T-helper 17 cell (primary cell): ENCODE measurements at regions not wholly inside any gene's neighbourhood (a gene's known extent, or its start where the extent isn't known, plus 50 kb on each side); places are given as distances from the start of the nearest gene placed in this dataset.
"Not testable (repeated sequence)": the region's sequence is repeated elsewhere in the genome, so short reads cannot be mapped to it uniquely, and the experiment has no call there.

ENCODE experiments used
- ATAC-seq: fragments of 150-1000 bp; cut with Tn5 transposase; 2 replicates; pipeline ENCODE4 v1.10.0; 2021; ENCODE audit warnings: mild to moderate bottlenecking, moderate library complexity
- DNase-seq, 3 donors: peaks; one replicate each; pipeline versions ENCODE4 v3.0.0 to v3.0.0-alpha.2; 2020 to 2021
- H3K9me3 ChIP-seq: one replicate; pipeline ENCODE4 v1.7.0; 2013; ENCODE audit warnings: low read length, mild to moderate bottlenecking; ENCODE audit not compliant: control insufficient read depth, poor library complexity, severe bottlenecking
- H3K27ac Mint-ChIP-seq: one replicate; pipeline ENCODE4 v1.8.0; 2022; ENCODE audit warnings: mild to moderate bottlenecking, moderate library complexity, mixed read lengths
- H3K27me3 Mint-ChIP-seq: one replicate; pipeline ENCODE4 v1.8.0; 2022; ENCODE audit warnings: mixed read lengths
- H3K36me3 Mint-ChIP-seq: one replicate; pipeline ENCODE4 v1.8.0; 2022; ENCODE audit warnings: low read depth, mixed read lengths
- H3K4me1 Mint-ChIP-seq: one replicate; pipeline ENCODE4 v1.8.0; 2022; ENCODE audit warnings: mild to moderate bottlenecking, mixed read lengths
- H3K4me3 Mint-ChIP-seq: one replicate; pipeline ENCODE4 v1.8.0; 2022; ENCODE audit warnings: mild to moderate bottlenecking, moderate library complexity, mixed read lengths

DNA sequence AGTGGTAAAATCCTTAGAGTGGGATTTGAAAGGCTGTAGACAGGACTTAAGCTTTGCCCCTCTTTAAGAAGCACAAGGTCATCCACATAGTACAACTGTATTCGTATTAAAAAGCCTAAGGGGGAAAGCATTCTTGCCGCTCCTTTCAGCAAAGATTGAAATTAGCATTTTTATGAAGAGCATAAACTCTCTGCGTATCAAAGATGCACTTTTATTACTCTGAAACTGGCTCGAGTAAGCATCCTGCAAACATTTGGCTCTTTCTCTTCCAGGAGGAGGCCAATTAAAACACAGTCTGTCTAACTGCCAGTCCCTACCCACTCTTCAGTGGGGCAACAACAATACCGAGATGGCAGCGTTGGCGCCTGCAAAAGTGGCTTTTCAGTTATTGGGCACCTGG, 192.5 kb upstream of the TPRG1 start:
- Mint-ChIP-seq H3K36me3 (no peaks in the 10 kb centered on the region), H3K4me3 (no peak overlapping the region), H3K27me3 (peaks cover 3% of the 10 kb centered on the region), H3K27ac (no peak overlapping the region), H3K4me1 (peaks cover 12% of the 10 kb centered on the region)
- no peaks in the 10 kb centered on the region for H3K9me3 ChIP-seq
- ATAC-seq (no peak), DNase-seq (no peak)

DNA sequence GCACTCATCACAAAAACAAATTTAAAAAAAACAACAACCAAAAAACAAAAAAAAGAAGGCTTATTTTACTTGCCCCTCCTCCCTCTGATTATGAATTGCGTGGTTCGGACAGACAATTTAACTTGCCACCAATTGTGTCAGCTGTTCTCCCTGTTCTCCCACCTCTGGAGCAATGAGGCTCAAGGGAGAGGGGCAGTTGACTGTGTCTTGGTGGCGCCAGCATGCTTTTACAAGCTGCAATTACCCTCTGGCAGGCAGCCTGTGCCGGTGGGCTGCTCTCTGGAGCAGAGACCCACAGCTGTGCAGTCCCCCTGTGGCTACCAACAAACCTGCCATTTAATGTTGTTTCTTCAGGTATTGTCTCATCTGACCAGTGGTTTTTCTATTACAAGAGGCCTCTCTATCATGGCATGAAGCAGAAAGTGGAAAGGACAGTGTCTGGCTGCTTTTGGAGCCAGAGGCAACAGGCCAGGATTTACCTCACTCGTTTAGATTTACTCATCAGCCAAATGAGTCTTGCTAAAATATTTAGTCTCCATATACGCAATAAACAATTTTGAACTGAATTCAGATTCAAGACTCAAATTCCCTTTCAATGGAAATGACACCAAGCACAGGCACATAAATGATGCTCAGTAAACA, 192.0 kb upstream of the TPRG1 start:
- H3K27ac Mint-ChIP-seq, result no peak overlapping the region
- no peak overlapping the region for H3K4me3 Mint-ChIP-seq
- H3K27me3 Mint-ChIP-seq, result no peaks in the 10 kb centered on the region
- H3K4me1 Mint-ChIP-seq, result peaks cover 8% of the 10 kb centered on the region
- H3K9me3 ChIP-seq, result no peaks in the 10 kb centered on the region
- ATAC-seq (no peak), DNase-seq (no peak)
- H3K36me3 Mint-ChIP-seq, result no peaks in the 10 kb centered on the region

DNA sequence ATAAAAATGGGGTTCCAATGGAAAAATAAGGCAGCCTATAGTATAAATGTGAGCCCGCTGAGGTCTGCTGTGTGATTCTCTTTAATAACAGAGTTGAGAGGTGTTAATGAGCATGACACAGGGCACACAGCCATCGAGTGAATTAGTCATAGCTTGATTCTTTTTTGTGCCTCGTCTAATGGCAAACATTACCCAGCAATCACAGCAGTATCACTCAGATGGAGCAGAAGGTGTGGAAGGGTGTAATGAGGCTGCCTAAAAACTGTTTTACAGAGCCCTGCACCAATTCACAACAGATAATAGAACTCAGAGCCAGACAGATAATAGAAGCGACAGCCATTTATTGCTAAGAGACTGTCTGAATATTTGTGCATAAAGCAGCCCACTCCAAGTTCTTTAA, 178.6 kb upstream of the TPRG1 start:
- peaks cover 2% of the 10 kb centered on the region for H3K36me3 Mint-ChIP-seq
- DNase-seq (no peak), ATAC-seq (no peak)
- H3K9me3 ChIP-seq, result no peaks in the 10 kb centered on the region
- no peak overlapping the region for H3K4me3 Mint-ChIP-seq
- peaks cover 12% of the 10 kb centered on the region for H3K27me3 Mint-ChIP-seq
- no peak overlapping the region for H3K27ac Mint-ChIP-seq
- no peaks in the 10 kb centered on the region for H3K4me1 Mint-ChIP-seq

DNA sequence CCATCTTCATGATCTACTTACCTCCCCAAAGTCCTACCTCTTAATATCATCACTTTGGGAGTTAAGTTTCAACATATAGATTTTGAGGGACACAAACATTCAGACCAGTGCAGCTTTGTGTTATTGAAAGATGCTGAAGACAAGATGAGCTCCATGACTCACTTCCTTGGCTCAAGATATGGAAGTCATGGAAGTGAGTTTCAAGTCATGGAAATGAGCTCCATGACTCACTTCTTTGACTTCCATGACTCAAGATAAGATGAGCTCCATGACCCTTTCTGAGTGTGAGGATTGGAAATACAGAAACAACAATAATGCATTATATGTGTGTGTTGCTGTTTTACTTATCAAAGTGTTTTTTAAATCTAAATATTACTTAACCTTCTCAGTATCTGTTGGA, 170.2 kb upstream of the TPRG1 start:
- Mint-ChIP-seq H3K27ac (no peak overlapping the region), H3K36me3 (peaks cover 2% of the 10 kb centered on the region), H3K27me3 (peaks cover 11% of the 10 kb centered on the region), H3K4me3 (no peak overlapping the region), H3K4me1 (no peaks in the 10 kb centered on the region)
- DNase-seq (no peak), ATAC-seq (no peak)
- no peaks in the 10 kb centered on the region for H3K9me3 ChIP-seq

DNA sequence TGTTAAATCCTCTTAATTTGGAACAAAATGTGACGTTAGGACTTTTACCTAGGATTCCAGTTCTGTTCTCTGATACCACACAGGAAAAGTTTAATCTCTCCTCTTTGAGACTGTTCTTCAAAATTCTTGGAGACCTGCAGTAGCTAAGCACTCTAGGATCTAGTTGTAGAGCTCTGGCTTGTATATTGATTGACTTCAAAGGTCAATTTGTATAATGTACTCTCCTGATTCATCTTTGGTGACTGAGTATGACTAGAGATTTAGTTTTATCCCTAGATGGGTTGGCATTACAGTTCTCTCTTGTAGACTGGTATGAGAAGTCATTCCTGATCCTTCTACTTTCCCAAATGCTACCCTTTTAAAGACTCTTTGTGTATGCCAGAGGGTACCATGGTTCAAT, 168.4 kb upstream of the TPRG1 start:
- ATAC-seq (no peak), DNase-seq (no peak)
- H3K27ac Mint-ChIP-seq, result no peak overlapping the region
- H3K4me1 Mint-ChIP-seq, result no peaks in the 10 kb centered on the region
- no peaks in the 10 kb centered on the region for H3K9me3 ChIP-seq
- H3K27me3 Mint-ChIP-seq, result peaks cover 11% of the 10 kb centered on the region
- no peak overlapping the region for H3K4me3 Mint-ChIP-seq
- peaks cover 2% of the 10 kb centered on the region for H3K36me3 Mint-ChIP-seq

DNA sequence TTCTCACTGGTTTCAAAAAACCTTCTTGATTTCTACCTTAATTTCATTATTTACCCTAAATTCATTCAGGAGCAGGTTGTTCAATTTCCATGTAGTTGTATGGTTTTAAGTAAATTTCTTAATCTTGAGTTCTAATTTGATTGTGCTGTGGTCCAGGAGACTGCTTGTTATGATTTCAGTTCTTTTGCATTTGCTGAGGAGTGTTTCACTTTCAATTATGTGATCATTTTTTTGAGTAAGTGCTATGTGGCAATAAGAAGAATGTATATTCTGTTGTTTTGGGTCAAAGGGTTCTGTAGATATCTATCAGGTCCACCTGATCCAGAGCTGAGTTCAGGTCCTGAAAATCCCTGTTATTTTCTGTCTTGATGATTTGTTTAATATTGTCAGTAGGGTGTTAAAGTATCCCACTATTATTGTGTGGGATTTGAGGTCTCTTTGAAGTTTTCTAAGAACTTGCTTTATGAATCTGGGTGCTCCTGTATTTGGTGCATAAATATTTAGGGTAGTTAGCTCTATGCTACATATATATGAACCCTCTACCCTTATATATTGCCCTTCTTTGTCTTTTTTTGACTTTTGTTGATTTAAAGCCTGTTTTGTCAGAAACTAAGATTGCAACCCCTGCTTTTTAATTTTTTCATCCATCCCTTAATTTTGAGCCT, 158.4 kb upstream of the TPRG1 start:
- Mint-ChIP-seq H3K4me1 (peaks cover 4% of the 10 kb centered on the region), H3K27me3 (no peaks in the 10 kb centered on the region), H3K4me3 (no peak overlapping the region), H3K36me3 (no peaks in the 10 kb centered on the region), H3K27ac (no peak overlapping the region)
- DNase-seq (no peak), ATAC-seq (no peak)
- no peaks in the 10 kb centered on the region for H3K9me3 ChIP-seq

DNA sequence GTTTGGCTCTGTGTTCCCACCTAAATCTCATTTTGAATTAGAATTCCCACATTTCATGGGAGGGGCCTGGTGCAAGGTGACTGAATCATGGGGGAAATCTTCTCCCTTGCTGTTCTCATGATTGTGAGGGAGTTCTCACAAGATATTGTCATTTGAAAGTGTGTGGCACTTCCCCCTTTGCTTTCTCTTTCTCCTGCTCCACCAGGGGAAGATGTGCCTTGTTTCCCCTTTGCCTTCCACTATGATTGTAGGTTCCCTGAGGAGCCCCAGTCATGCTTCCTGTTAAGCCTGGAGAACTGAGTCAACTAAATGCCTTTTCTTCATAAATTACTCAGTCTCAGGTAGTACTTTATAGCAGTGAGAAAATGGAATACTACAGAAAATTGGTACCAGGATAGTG, 157.2 kb upstream of the TPRG1 start:
- H3K27ac Mint-ChIP-seq, result no peak overlapping the region
- H3K27me3 Mint-ChIP-seq, result no peaks in the 10 kb centered on the region

DNA sequence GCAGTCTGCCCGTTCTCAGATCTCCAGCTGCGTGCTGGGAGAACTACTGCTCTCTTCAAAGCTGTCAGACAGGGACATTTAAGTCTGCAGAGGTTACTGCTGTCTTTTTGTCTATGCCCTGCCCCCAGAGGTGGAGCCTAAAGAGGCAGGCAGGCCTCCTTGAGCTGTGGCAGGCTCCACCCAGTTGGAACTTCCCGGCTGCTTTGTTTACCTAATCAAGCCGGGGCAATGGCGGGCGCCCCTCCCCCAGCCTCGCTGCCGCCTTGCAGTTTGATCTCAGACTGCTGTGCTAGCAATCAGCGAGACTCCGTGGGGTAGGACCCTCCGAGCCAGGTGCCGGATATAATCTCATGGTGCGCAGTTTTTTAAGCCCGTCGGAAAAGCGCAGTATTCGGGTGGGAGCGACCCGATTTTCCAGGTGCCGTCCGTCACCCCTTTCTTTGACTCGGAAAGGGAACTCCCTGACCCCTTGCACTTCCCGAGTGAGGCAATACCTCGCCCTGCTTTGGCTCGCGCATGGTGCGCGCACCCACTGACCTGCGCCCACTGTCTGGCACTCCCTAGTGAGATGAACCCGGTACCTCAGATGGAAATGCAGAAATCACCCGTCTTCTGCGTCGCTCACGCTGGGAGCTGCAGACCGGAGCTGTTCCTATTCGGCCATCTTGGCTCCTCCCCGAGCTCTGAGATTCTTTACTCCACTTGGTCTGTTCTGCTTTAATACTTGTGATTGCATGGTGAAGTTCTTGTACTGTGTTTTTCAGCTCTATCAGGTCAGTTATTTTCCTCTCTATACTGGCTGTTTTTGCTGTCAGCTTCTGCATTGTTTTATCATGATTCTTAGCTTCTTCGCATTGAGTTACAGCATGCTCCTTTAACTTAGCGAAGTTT, 148.9 kb upstream of the TPRG1 start:
- H3K27ac Mint-ChIP-seq, H3K36me3 Mint-ChIP-seq: not testable (repeated sequence)

More for the DNA sequence above, 157.2 kb upstream of the TPRG1 start:
- H3K36me3 Mint-ChIP-seq, result no peaks in the 10 kb centered on the region
- no peaks in the 10 kb centered on the region for H3K9me3 ChIP-seq
- H3K4me3 Mint-ChIP-seq, result no peak overlapping the region
- no peak for ATAC-seq
- H3K4me1 Mint-ChIP-seq, result peaks cover 4% of the 10 kb centered on the region
- no peak for DNase-seq

DNA sequence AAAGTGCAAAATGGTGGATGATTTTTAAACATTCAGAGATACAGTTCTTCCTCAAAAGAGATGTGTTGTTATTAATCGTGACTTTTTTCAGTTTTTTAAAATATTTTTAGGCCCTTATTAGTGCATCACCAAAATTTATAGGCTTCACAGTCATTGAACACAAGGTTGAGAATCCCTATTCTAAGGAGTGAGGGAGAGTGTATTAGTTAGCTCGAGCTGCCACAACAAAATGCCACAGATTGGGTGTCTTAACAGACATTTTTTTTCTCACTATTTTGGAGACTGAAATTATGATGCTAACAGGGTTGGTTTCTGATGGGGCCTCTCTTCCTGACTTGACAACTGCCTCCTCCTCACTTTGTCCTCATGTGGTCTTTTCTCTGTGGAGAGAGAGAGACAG, 145.9 kb upstream of the TPRG1 start:
- ATAC-seq (no peak), DNase-seq (no peak)
- Mint-ChIP-seq H3K36me3 (peaks cover 7% of the 10 kb centered on the region), H3K27ac (no peak overlapping the region), H3K4me3 (no peak overlapping the region), H3K4me1 (peaks cover 4% of the 10 kb centered on the region), H3K27me3 (peaks cover 30% of the 10 kb centered on the region)
- H3K9me3 ChIP-seq, result no peaks in the 10 kb centered on the region

More for the DNA sequence above, 148.9 kb upstream of the TPRG1 start:
- H3K4me3 Mint-ChIP-seq, DNase-seq, H3K4me1 Mint-ChIP-seq, H3K9me3 ChIP-seq, ATAC-seq: not testable (repeated sequence)
- H3K27me3 Mint-ChIP-seq, result peaks cover 20% of the 10 kb centered on the region

DNA sequence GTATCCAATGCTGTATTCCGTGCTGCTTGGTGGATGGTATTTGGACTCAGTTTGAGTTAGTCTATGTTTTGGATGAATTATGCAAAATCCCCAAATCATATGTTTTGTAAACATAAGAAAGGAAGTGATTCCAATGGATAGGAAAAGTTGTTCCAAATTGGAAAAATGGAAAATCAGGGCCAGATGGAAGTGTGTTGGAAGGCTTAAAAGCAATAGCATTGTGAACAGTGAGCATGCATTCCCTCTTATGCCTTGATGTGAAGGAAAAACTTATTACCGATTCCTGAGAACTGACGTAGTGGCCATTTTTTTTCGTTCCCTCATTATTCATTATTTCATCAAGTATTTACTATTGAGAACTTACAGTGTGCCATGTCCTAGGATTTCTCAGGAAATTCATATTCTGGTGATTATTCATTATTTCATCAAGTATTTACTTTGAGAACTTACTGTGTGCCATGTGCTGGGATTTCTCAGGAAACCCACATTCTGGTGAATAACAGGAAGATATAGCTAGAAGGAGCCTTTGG, 144.1 kb upstream of the TPRG1 start:
- Mint-ChIP-seq H3K4me3 (no peak overlapping the region), H3K27ac (no peak overlapping the region), H3K27me3 (peaks cover 30% of the 10 kb centered on the region), H3K4me1 (peaks cover 4% of the 10 kb centered on the region), H3K36me3 (peaks cover 7% of the 10 kb centered on the region)
- no peak for ATAC-seq
- no peaks in the 10 kb centered on the region for H3K9me3 ChIP-seq
- no peak for DNase-seq

DNA sequence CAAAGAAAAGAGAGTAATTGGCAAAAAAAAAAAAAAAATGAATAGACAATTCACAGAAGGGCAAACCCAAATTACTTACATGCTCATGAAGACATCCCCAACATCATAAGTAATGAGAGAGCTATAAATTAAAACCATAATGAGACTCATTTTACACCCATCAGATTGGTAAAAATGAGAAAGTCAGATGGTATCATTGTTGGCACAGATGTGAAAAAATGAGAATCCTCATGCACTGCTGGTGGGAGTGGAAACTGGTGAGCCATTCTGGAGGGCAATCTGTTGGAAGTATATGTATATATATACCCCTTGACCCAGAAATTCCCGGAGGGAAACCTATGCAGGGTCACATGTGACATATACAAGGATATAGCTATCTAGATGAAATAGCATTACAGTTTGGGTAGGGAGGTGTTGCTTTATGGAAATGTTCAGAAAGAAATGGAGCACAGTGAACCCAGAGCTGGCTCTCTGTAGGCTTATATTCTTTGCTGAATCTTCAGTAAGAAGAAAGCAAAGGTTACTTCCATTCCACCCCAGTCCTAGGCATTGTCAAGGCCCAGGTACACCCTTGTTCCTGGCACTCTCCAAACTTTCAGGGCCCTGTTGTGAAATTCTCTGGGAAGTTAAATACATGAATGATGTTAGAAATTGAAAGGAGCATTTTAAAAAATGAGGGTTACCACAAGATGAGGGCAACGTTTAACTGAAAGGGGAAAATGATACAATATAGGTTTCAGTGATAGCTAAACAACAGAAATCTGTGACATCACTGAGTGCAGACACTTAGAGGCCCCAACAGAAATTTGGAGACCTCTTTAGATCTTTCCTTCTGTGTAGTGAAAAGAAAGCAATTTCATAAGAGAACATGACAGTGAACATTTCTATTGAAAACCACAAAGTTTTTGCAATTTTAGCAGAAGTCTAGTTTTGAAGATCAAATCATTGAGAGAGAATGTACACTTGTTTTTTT, 132.7 kb upstream of the TPRG1 start:
- H3K27ac Mint-ChIP-seq, result no peak overlapping the region
- no peak overlapping the region for H3K4me3 Mint-ChIP-seq
- H3K9me3 ChIP-seq, result no peaks in the 10 kb centered on the region
- peaks cover 8% of the 10 kb centered on the region for H3K4me1 Mint-ChIP-seq
- no peaks in the 10 kb centered on the region for H3K27me3 Mint-ChIP-seq
- DNase-seq (no peak), ATAC-seq (no peak)
- H3K36me3 Mint-ChIP-seq, result no peaks in the 10 kb centered on the region

DNA sequence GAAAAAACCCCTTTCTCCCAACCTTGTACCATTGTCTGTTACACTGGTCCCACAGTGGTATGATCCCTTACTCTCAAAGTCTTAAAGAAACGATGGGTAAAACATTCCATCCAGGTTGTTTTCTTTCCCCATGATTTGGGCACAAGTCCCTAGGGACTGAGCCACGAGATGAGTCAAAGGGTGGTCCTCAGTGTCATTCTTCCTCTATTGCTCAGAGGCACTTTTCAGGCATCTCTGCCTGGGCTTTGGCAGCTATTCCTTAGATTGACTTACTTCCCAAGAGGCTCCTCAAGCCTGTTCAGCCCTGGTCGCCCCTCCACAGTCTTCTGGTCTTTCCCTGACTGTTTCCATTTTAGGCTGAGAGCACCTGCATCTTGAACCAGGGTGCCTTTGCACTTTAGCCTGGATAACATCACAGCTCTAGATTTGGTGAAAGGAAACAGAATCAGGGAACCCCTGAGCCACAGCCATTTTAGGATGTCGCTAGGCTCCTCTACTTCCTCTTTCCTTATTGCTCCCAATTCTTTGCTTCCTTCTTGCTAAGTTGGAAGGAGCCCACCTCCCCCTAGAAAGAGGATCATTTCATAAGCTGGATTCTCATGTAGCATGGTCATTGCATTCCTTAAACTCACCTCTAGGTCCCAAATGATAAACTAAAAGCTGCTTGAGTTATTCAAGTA, 131.0 kb upstream of the TPRG1 start:
- no peak for DNase-seq
- no peaks in the 10 kb centered on the region for H3K9me3 ChIP-seq
- Mint-ChIP-seq H3K27me3 (no peaks in the 10 kb centered on the region), H3K36me3 (peaks cover 2% of the 10 kb centered on the region), H3K4me3 (no peak overlapping the region), H3K27ac (no peak overlapping the region), H3K4me1 (peaks cover 9% of the 10 kb centered on the region)
- no peak for ATAC-seq
